Parathyroid adenoma (tissue), 2 donors: ENCODE measurements at regions not wholly inside any gene's neighbourhood (a gene's known extent, or its start where the extent isn't known, plus 50 kb on each side); places are given as distances from the start of the nearest gene placed in this dataset.

Experiments
- H2AFZ ChIP-seq: fragments of 300-600 bp; sonication (generic); one replicate; pipeline ENCODE4 v1.7.0; 2017; ENCODE audit warnings: antibody characterized with exemption, mild to moderate bottlenecking
- H3K27ac ChIP-seq: fragments of 300-600 bp; sonication (generic); one replicate; pipeline ENCODE4 v1.7.0; 2017
- H3K27me3 ChIP-seq: fragments of 300-600 bp; sonication (generic); one replicate; pipeline ENCODE4 v1.7.0; 2017; ENCODE audit warnings: low read length; ENCODE audit not compliant: control insufficient read depth, insufficient read depth
- H3K36me3 ChIP-seq: fragments of 300-600 bp; sonication (generic); one replicate; pipeline ENCODE4 v1.7.0; 2017; ENCODE audit warnings: low read length; ENCODE audit not compliant: control insufficient read depth, insufficient read depth
- H3K4me1 ChIP-seq: fragments of 300-600 bp; sonication (generic); one replicate; pipeline ENCODE4 v1.7.0; 2017; ENCODE audit warnings: control low read depth
- H3K4me2 ChIP-seq: fragments of 300-600 bp; sonication (generic); one replicate; pipeline ENCODE4 v1.7.0; 2017; ENCODE audit warnings: low read length
- H3K4me3 ChIP-seq: fragments of 300-600 bp; sonication (generic); one replicate; pipeline ENCODE4 v1.7.0; 2017; ENCODE audit warnings: low read depth, low read length
- H3K79me2 ChIP-seq: fragments of 300-600 bp; sonication (generic); one replicate; pipeline ENCODE4 v1.7.0; 2017; ENCODE audit warnings: control low read depth
- H3K9ac ChIP-seq: fragments of 300-600 bp; sonication (generic); one replicate; pipeline ENCODE4 v1.7.0; 2017; ENCODE audit warnings: mild to moderate bottlenecking
- H3K9me3 ChIP-seq: fragments of 300-600 bp; sonication (generic); one replicate; pipeline ENCODE4 v1.7.0; 2017; ENCODE audit warnings: low read length; ENCODE audit not compliant: control insufficient read depth
- CTCF ChIP-seq: fragments of 300-600 bp; sonication (generic); IDR thresholded peaks from one replicate; pipeline ENCODE4 v1.7.0; 2017; ENCODE audit warnings: antibody characterized with exemption, mild to moderate bottlenecking
- donor health status: primary hyperparathyroidism.

GRCh38 chr13:107817647-107818287 is 397.6 kb downstream of the LIG4 start:
- no peak for TF ChIP-seq CTCF
- Histone ChIP-seq H3K27me3 (no peaks in the 10 kb centered on the region), H3K36me3 (no peaks in the 10 kb centered on the region), H3K9me3 (no peaks in the 10 kb centered on the region), H3K27ac (no peak overlapping the region), H3K79me2 (no peaks in the 10 kb centered on the region), H2AFZ (no peak overlapping the region), H3K4me3 (no peak overlapping the region), H3K4me1 (no peaks in the 10 kb centered on the region), H3K9ac (no peak overlapping the region), H3K4me2 (no peak overlapping the region)

- no peak for TF ChIP-seq CTCF
- Histone ChIP-seq H3K4me3 (no peak overlapping the region), H3K27ac (no peak overlapping the region)
These were observed 403.3 kb downstream of the LIG4 start for GRCh38 chr13:107812014-107812412.

DNA sequence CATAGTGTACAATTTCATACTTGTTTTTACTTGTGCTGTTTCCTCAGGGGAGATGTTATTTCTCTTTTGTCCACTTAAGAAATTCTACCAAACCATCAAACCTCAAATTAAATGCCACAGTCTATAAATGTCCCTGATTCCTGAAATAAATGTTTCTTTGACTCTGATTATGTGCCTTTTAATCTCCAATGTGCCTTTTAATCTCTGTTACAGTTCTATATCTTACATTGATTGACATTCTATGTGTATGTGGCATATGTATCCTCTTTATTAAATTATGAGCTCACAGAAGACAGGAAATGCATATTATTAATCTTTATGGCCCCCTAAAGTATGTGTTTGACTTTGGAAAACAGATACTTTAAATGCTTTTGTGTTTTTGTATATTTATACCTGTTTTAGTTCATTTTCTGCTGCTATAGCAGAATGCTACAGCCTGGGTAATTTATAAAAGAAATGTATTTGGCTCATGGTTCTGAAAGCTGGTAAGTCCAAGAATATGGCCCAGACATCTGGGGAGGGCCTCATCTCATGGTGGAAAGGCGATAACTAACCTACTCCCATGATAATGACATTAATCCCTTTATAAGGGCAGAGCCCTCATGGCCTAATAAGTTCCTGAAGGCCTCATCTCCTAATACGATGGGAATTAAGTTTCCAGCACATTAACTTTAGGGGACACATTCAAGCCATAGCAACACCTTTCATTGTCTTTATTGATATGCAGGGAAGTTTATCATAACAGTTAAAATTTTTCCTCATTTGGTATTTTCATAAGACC is 403.9 kb downstream of the LIG4 start:
- no peaks in the 10 kb centered on the region for H3K79me2 ChIP-seq
- H3K9me3 ChIP-seq = no peaks in the 10 kb centered on the region
- no peak overlapping the region for H3K4me3 ChIP-seq
- no peaks in the 10 kb centered on the region for H3K4me1 ChIP-seq
- no peak overlapping the region for H2AFZ ChIP-seq
- no peaks in the 10 kb centered on the region for H3K36me3 ChIP-seq
- H3K27me3 ChIP-seq = no peaks in the 10 kb centered on the region
- H3K4me2 ChIP-seq = no peak overlapping the region
- TF ChIP-seq CTCF = no peak
- H3K27ac ChIP-seq = no peak overlapping the region
- H3K9ac ChIP-seq = no peak overlapping the region

More at GRCh38 chr13:107812014-107812412, 403.3 kb downstream of the LIG4 start:
- H3K9me3 ChIP-seq = no peaks in the 10 kb centered on the region
- no peak overlapping the region for H3K4me2 ChIP-seq
- no peak overlapping the region for H2AFZ ChIP-seq
- H3K36me3 ChIP-seq = no peaks in the 10 kb centered on the region
- no peaks in the 10 kb centered on the region for H3K4me1 ChIP-seq
- no peaks in the 10 kb centered on the region for H3K27me3 ChIP-seq
- H3K79me2 ChIP-seq = no peaks in the 10 kb centered on the region
- no peak overlapping the region for H3K9ac ChIP-seq

- no peak overlapping the region for H3K9ac ChIP-seq
- no peak overlapping the region for H3K27ac ChIP-seq
- H3K79me2 ChIP-seq = no peaks in the 10 kb centered on the region
- TF ChIP-seq CTCF = no peak
- H3K4me2 ChIP-seq = no peak overlapping the region
- H3K4me3 ChIP-seq = no peak overlapping the region
- H3K4me1 ChIP-seq = no peaks in the 10 kb centered on the region
- no peak overlapping the region for H2AFZ ChIP-seq
- no peaks in the 10 kb centered on the region for H3K27me3 ChIP-seq
- no peaks in the 10 kb centered on the region for H3K9me3 ChIP-seq
- H3K36me3 ChIP-seq = no peaks in the 10 kb centered on the region
These were observed 406.2 kb downstream of the LIG4 start for GRCh38 chr13:107809125-107809524.
